Heart right ventricle (tissue), 16 donors: ENCODE measurements at regions not wholly inside any gene's neighbourhood (a gene's known extent, or its start where the extent isn't known, plus 50 kb on each side); places are given as distances from the start of the nearest gene placed in this dataset.

Experiments used
- ATAC-seq, 8 donors: fragments of 200-7000 bp; cut with Tn5 transposase; one replicate each; pipeline ENCODE4 v1.9.1; 2020; ENCODE audit warnings: mild to moderate bottlenecking in 8 of 8, moderate library complexity in 8 of 8, moderate number of reproducible peaks in 1 of 8
- DNase-seq, 2 donors: peaks; one replicate each; pipeline ENCODE4 v3.0.0-alpha.2; 2020
- H3K27ac ChIP-seq, 10 donors: fragments of 200-600 bp; sonication (generic) in 2 of 10; one replicate each; pipeline versions ENCODE4 v1.5.0 to v1.8.0; 2020 to 2022; ENCODE audit warnings: mild to moderate bottlenecking in 3 of 10
- H3K27me3 ChIP-seq, 7 donors: fragments of 200-600 bp; one replicate each; pipeline ENCODE4 v1.8.0; 2021 to 2022; ENCODE audit warnings: mild to moderate bottlenecking in 2 of 7
- H3K36me3 ChIP-seq, 9 donors: fragments of 200-600 bp; sonication (generic) in 1 of 9; one replicate each; pipeline versions ENCODE4 v1.5.0 to v1.8.0; 2020 to 2022; ENCODE audit warnings: mild to moderate bottlenecking in 2 of 9
- H3K4me1 ChIP-seq, 9 donors: fragments of 200-600 bp; sonication (generic) in 1 of 9; one replicate each; pipeline versions ENCODE4 v1.5.0 to v1.8.0; 2020 to 2022; ENCODE audit warnings: mild to moderate bottlenecking in 4 of 9
- H3K4me3 ChIP-seq, 10 donors: fragments of 200-600 bp; sonication (generic) in 2 of 10; one replicate each; pipeline versions ENCODE4 v1.5.0 to v1.8.0; 2020 to 2022; ENCODE audit warnings: mild to moderate bottlenecking in 7 of 10, moderate library complexity in 2 of 10
- H3K9me3 ChIP-seq, 11 donors: fragments of 200-600 bp in 10 of 11; sonication (generic) in 2 of 11; one replicate each; pipeline versions ENCODE4 v1.5.0 to v1.8.0; 2013 to 2022; ENCODE audit warnings: mild to moderate bottlenecking in 2 of 11, control low read depth in 1 of 11, moderate library complexity in 1 of 11
- CTCF ChIP-seq, 9 donors: fragments of 200-600 bp; sonication (generic) in 2 of 9; IDR thresholded peaks; one replicate each; pipeline versions ENCODE4 v1.5.0 to v1.8.0; 2021 to 2022; ENCODE audit warnings: antibody characterized with exemption in 9 of 9, mild to moderate bottlenecking in 5 of 9, moderate library complexity in 1 of 9
- WGBS, 2 donors: extraction: QIAGEN DNeasy Blood & Tissue Kit; methylation state at CpG; one replicate each; pipeline ENCODE4 v1.1.7; 2013; ENCODE audit warnings: inconsistent platforms in 1 of 2; 5-methylcytosine and 5-hydroxymethylcytosine counted together
- intact Hi-C, 10 donors: fragments of 100-400 bp; cut with DNase I; formaldehyde crosslinking; loops; one replicate each; pipeline versions ENCODE4 v1.11.1 to v1.14.2; 2022
- donor health status: Arrhythmogenic right ventricular cardiomyopathy.
- donor health status: ischemic (EF 13 %, LVEDD 7.1; RV severe dilation, severe dysfunction).
- donor health status: healthy with polysubstance abuse.
- donor health status: DM: no; HTN: yes; CAD: no.
- donor health status: DM: no; HTN: no; CAD: no.
- donor health status: ischemic (EF 25% LVEDD 6.9; RV normal size, moderate dysfunction).
- donor health status: ischemic (EF 25% LVEDD 5.7; RV mildly dilated, moderate dysfunction).
- donor health status: healthy.
- donor health status: DM: yes; HTN: yes; CAD: no.
- donor health status: Ischemic cardiomyopathy.
- donor health status: ischemic (EF 35%, LVEDD 5.7; RV mildly dilated, moderate dysfunction).
- donor health status: nonischemic (EF 11% LVEDD 7.7; RV severe dilation, severe dysfunction).
- donor health status: DM: yes; HTN: yes; CAD: no.
- donor health status: PGD.
- donor health status: ischemic (EF 29% LVEDD 5.4; RV normal size, mild dysfunction).
- donor health status: nonischemic (EF 23%, LVEDD 6.1; RV moderate dilation, normal function).

GRCh38 chr2:120986898-120987650, 251.4 kb downstream of the GLI2 start:
- Histone ChIP-seq H3K4me3 (no peak overlapping the region), H3K36me3 (peaks cover 0 to 19% (median 0%) of the 10 kb centered on the region in 9 donors), H3K27me3 (no peaks in the 10 kb centered on the region), H3K9me3 (no peaks in the 10 kb centered on the region), H3K4me1 (no peaks in the 10 kb centered on the region), H3K27ac (no peak overlapping the region)
- 90 to 92% methylated on average over 9 of the region's 9 CpGs for WGBS, 2 donors
- DNase-seq (no peak), ATAC-seq (no peak)
- no peak for TF ChIP-seq CTCF (IDR thresholded peaks at IDR 0.05)
- intact Hi-C loops = no loop called here

GRCh38 chr2:120988051-120988699, 252.5 kb downstream of the GLI2 start:
- DNase-seq = no peak
- TF ChIP-seq CTCF (IDR thresholded peaks at IDR 0.05) = no peak
- no peak overlapping the region for H3K27ac ChIP-seq

GRCh38 chr2:120988700-120989511, 253.2 kb downstream of the GLI2 start:
- ATAC-seq = no peak

More at GRCh38 chr2:120988051-120988699, 252.5 kb downstream of the GLI2 start:
- 97 to 98% methylated on average over 65 to 68 of the region's 68 CpGs for WGBS, 2 donors
- H3K36me3 ChIP-seq = peaks cover 0 to 19% (median 0%) of the 10 kb centered on the region in 9 donors
- H3K4me3 ChIP-seq = no peak overlapping the region
- no peaks in the 10 kb centered on the region for H3K9me3 ChIP-seq
- ATAC-seq = no peak
- peaks cover 0 to 3% (median 0%) of the 10 kb centered on the region in 7 donors for H3K27me3 ChIP-seq
- no peaks in the 10 kb centered on the region for H3K4me1 ChIP-seq
- intact Hi-C loops = no loop called here

More at GRCh38 chr2:120988700-120989511, 253.2 kb downstream of the GLI2 start:
- TF ChIP-seq CTCF (IDR thresholded peaks at IDR 0.05) = no peak
- no peaks in the 10 kb centered on the region for H3K9me3 ChIP-seq
- peaks cover 0 to 19% (median 0%) of the 10 kb centered on the region in 9 donors for H3K36me3 ChIP-seq
- intact Hi-C loops = no loop called here
- H3K27ac ChIP-seq = no peak overlapping the region
- no peak overlapping the region for H3K4me3 ChIP-seq
- H3K4me1 ChIP-seq = no peaks in the 10 kb centered on the region
- H3K27me3 ChIP-seq = peaks cover 0 to 3% (median 0%) of the 10 kb centered on the region in 7 donors
- WGBS, 2 donors = 96 to 97% methylated on average over 73 to 74 of the region's 74 CpGs
- no peak for DNase-seq
